HuH-7 (cell line): ENCODE measurements at regions not wholly inside any gene's neighbourhood (a gene's known extent, or its start where the extent isn't known, plus 50 kb on each side); places are given as distances from the start of the nearest gene placed in this dataset.
"Not testable (repeated sequence)": the region's sequence is repeated elsewhere in the genome, so short reads cannot be mapped to it uniquely, and the experiment has no call there.

ENCODE experiments used
- DNase-seq: peaks from one replicate; pipeline ENCODE4 v3.0.0; 2011; ENCODE audit warnings: low spot score

- DNase-seq, result peak; percentile 81
Measured at GRCh38 chr12:47346251-47347019, 266.7 kb upstream of the AMIGO2 start.

- no peak for DNase-seq
Measured at GRCh38 chr12:47343684-47344567, 264.2 kb upstream of the AMIGO2 start.

GRCh38 chr12:47340411-47341015 lies 260.8 kb upstream of the AMIGO2 start:
- DNase-seq, result no peak

- no peak for DNase-seq
Measured at GRCh38 chr12:47337581-47337980, 257.8 kb upstream of the AMIGO2 start.

- not testable (repeated sequence) for DNase-seq
Measured at GRCh38 chr12:47333271-47333858, 253.6 kb upstream of the AMIGO2 start.

- DNase-seq, result no peak
Measured at GRCh38 chr12:47328831-47329545, 249.2 kb upstream of the AMIGO2 start.

GRCh38 chr12:47326190-47326589 lies 246.4 kb upstream of the AMIGO2 start:
- no peak for DNase-seq

- no peak for DNase-seq
Measured at GRCh38 chr12:47323802-47324201, 244.0 kb upstream of the AMIGO2 start.

GRCh38 chr12:47321436-47321835 lies 241.7 kb upstream of the AMIGO2 start:
- DNase-seq, result no peak

- no peak for DNase-seq
Measured at GRCh38 chr12:47319746-47320145, 240.0 kb upstream of the AMIGO2 start.

GRCh38 chr12:47318963-47319362 lies 239.2 kb upstream of the AMIGO2 start:
- no peak for DNase-seq

GRCh38 chr12:47317175-47317915 lies 237.6 kb upstream of the AMIGO2 start:
- DNase-seq, result no peak

- DNase-seq, result no peak
Measured at GRCh38 chr12:47316609-47317049, 236.9 kb upstream of the AMIGO2 start.

- DNase-seq, result no peak
Measured at GRCh38 chr12:47314996-47315395, 235.2 kb upstream of the AMIGO2 start.

- DNase-seq, result peak; percentile 33
Measured at GRCh38 chr12:47312808-47313426, 233.2 kb upstream of the AMIGO2 start.

- DNase-seq, result no peak
Measured at GRCh38 chr12:47312147-47312546, 232.4 kb upstream of the AMIGO2 start.

- DNase-seq, result no peak
Measured at GRCh38 chr12:47311568-47311967, 231.8 kb upstream of the AMIGO2 start.

- DNase-seq, result no peak
Measured at GRCh38 chr12:47311010-47311409, 231.3 kb upstream of the AMIGO2 start.

GRCh38 chr12:47308672-47309071 lies 228.9 kb upstream of the AMIGO2 start:
- no peak for DNase-seq

GRCh38 chr12:47307680-47308399 lies 228.1 kb upstream of the AMIGO2 start:
- DNase-seq, result peak; percentile 72
